ENCODE measurements at regions not wholly inside any gene's neighbourhood (a gene's known extent, or its start where the extent isn't known, plus 50 kb on each side); places are given as distances from the start of the nearest gene placed in this dataset.

DNA sequence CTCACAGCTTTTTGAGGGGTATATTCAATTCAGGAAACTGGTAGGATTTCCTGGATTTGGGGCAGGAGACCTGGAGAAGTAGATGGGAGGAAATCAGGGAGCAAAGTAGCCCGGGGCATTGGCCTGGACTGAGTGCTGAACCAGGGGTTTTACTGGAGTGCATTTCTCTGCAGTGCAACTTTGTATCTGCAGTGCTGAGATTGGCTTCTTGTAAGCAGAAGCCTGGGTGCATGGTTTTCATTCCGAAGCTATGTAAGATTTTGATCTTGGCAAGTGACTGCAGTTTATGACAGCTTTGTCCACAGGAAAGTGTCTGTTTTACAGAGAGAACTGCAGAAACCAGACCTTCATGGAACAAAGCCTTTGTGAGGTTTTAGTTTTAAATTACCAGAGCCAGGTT lies 158.3 kb downstream of the SPCS3 start:
- Mint-ChIP-seq H3K27ac (no peak overlapping the region), H3K9me3 (peaks cover 4 to 16% of the 10 kb centered on the region in 2 donors), H3K36me3 (no peaks in the 10 kb centered on the region)
- DNase-seq (ENCODE audit: low spot score in 2 of 2) (no peak), ATAC-seq (no peak)

DNA sequence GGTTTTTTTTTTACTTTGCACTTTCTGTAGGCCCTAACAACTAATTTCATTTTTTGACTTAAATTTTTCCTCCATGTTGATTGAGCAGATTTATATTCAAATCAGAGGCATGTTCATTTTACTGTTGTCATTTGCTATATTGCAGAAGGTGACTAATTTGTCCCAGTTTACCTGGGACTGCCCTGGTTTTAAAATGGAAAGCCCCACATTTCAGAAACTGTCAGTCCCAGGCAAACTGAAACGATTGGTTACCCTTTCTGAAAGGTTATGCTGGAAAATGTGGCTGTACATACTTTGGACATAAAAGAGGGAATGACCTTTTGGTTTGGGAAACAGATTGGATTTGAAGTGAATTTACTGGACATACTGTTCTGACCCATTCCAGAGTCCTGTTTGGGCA lies 160.0 kb downstream of the SPCS3 start:
- Mint-ChIP-seq H3K9me3 (peaks cover 4 to 9% of the 10 kb centered on the region in 2 donors), H3K27ac (no peak overlapping the region), H3K36me3 (no peaks in the 10 kb centered on the region)
- DNase-seq (ENCODE audit: low spot score in 2 of 2) (no peak), ATAC-seq (peak in 1 of 2 donors; percentile 32)

GRCh38 chr4:176482972-176483371 lies 163.2 kb downstream of the SPCS3 start:
- Mint-ChIP-seq H3K36me3 (no peaks in the 10 kb centered on the region), H3K9me3 (peaks cover 4 to 9% of the 10 kb centered on the region in 2 donors), H3K27ac (no peak overlapping the region)
- ATAC-seq (no peak), DNase-seq (ENCODE audit: low spot score in 2 of 2) (no peak)

GRCh38 chr4:176484301-176484984 lies 164.7 kb downstream of the SPCS3 start:
- H3K36me3 Mint-ChIP-seq = no peaks in the 10 kb centered on the region
- DNase-seq (ENCODE audit: low spot score in 2 of 2) (no peak), ATAC-seq (peak in 1 of 2 donors; percentile 24)
- H3K9me3 Mint-ChIP-seq = peaks cover under 1% of the 10 kb centered on the region in 2 donors
- H3K27ac Mint-ChIP-seq = no peak overlapping the region

DNA sequence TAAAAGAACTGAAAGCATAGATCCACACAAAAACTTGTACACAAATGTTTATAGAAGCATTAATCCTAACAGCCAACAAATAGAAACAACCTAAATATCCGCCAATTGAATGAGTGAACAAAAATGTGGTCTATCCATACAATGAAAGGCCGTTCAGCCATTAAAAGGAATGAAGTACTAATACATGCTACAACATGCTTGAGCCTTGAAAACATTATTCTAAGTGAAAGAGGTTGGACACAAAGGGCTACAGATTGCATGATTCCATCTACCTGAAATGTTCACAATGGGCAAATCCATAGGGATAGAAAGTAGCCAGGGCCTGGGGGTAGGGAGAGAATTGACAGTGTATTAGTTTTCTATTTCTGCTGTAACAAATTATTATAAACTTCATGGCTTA lies 169.2 kb downstream of the SPCS3 start:
- H3K36me3 Mint-ChIP-seq = no peaks in the 10 kb centered on the region
- no peaks in the 10 kb centered on the region for H3K9me3 Mint-ChIP-seq
- no peak overlapping the region for H3K27ac Mint-ChIP-seq
- DNase-seq (ENCODE audit: low spot score in 2 of 2) (no peak), ATAC-seq (no peak)

GRCh38 chr4:176492646-176493302 lies 173.0 kb downstream of the SPCS3 start:
- DNase-seq (ENCODE audit: low spot score in 2 of 2) = no peak
- ATAC-seq = peak in 1 of 2 donors; percentile 88
- Mint-ChIP-seq H3K36me3 (no peaks in the 10 kb centered on the region), H3K27ac (no peak overlapping the region), H3K9me3 (no peaks in the 10 kb centered on the region)

GRCh38 chr4:176498617-176499256 lies 179.0 kb downstream of the SPCS3 start:
- Mint-ChIP-seq H3K27ac (no peak overlapping the region), H3K36me3 (no peaks in the 10 kb centered on the region), H3K9me3 (peaks cover 0 to 5% of the 10 kb centered on the region in 2 donors)
- DNase-seq (ENCODE audit: low spot score in 2 of 2) = no peak
- no peak for ATAC-seq

GRCh38 chr4:176499518-176499917 lies 179.8 kb downstream of the SPCS3 start:
- H3K9me3 Mint-ChIP-seq = peaks cover 3 to 5% of the 10 kb centered on the region in 2 donors
- H3K27ac Mint-ChIP-seq = no peak overlapping the region
- no peak for DNase-seq (ENCODE audit: low spot score in 2 of 2)
- no peaks in the 10 kb centered on the region for H3K36me3 Mint-ChIP-seq
- ATAC-seq = no peak

DNA sequence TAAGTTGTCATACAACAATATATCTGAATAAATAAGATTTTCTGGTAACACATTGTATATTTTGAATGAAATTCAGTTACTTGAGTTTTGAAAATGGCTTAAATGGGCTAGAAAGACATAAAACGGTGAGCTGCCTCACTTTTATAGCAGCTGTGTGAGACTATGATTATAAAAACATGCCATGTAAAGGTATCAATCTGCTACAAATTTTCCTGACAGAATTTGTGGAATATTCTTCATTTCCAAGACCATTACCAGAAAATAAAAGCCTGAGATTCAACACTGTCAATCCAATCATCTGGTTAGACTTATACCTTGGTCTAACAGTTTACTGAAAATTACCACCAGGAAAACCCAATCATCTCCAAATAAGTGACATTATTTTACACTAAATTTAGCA lies 181.1 kb downstream of the SPCS3 start:
- DNase-seq (ENCODE audit: low spot score in 2 of 2) (no peak), ATAC-seq (no peak)
- no peak overlapping the region for H3K27ac Mint-ChIP-seq
- peaks cover 5 to 7% of the 10 kb centered on the region in 2 donors for H3K9me3 Mint-ChIP-seq
- H3K36me3 Mint-ChIP-seq = no peaks in the 10 kb centered on the region

DNA sequence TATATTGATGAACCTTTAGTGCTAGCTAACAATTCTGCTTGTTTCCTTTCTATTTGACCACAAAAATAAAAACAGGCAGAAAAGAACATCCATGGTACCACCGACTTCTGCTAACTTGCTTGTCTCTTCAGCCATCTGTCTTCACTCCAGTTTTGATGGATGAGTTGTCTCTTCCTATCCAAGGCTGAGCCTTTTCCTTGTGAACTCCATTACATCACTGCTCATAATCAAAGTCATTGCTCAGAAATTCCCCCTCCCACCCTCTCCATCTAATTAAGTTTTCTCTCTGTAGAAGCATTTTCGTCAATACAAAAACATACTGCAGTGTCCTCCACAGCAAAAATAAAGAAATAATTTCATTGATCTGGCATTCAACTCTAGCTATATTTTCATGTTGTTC lies 184.4 kb downstream of the SPCS3 start:
- peaks cover 0 to 10% of the 10 kb centered on the region in 2 donors for H3K9me3 Mint-ChIP-seq
- DNase-seq (ENCODE audit: low spot score in 2 of 2) = no peak
- no peak for ATAC-seq
- no peak overlapping the region for H3K27ac Mint-ChIP-seq
- no peaks in the 10 kb centered on the region for H3K36me3 Mint-ChIP-seq

DNA sequence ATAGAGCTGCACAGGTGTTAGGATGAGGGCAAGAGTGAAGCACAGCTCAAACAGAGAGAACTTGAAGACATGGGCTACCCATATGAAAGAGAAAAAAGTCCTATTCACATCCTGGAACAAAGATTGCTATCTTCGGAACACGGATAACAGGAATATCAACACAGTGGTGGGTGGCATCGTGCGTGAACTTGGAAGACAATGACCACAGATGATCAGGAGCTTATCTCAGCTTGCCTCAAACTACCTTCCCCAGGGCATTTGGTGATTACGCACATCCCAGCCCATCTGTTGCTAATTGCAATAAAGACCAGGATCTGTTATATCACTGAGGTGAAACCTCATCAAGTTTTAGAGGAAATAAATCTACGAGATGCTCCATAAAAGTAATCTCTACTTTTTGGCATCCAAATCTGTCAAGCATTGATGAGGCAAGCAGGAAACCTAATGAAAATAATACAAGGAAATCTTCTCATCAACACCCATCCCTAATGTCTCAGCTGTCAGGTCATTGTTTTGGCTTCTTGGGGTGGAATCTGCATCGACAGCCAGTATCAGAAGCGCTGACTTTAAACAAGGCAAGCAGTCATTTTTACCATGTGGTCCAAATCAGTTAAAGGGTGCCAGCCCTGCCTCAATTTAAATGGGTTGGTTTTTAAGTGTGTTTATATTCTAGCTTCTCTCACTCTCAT lies 188.2 kb downstream of the SPCS3 start:
- ATAC-seq (no peak), DNase-seq (ENCODE audit: low spot score in 2 of 2) (no peak)
- no peaks in the 10 kb centered on the region for H3K36me3 Mint-ChIP-seq
- H3K9me3 Mint-ChIP-seq = peaks cover 4 to 10% of the 10 kb centered on the region in 2 donors
- no peak overlapping the region for H3K27ac Mint-ChIP-seq

- Mint-ChIP-seq H3K9me3 (peaks cover 7 to 10% of the 10 kb centered on the region in 2 donors), H3K36me3 (no peaks in the 10 kb centered on the region)
These were observed 189.1 kb downstream of the SPCS3 start for GRCh38 chr4:176508780-176509331.

GRCh38 chr4:176525576-176525975 lies 205.8 kb downstream of the SPCS3 start:
- peaks cover 0 to 8% of the 10 kb centered on the region in 2 donors for H3K9me3 Mint-ChIP-seq
- no peak for ATAC-seq
- H3K36me3 Mint-ChIP-seq = no peaks in the 10 kb centered on the region
- no peak overlapping the region for H3K27ac Mint-ChIP-seq
- DNase-seq (ENCODE audit: low spot score in 2 of 2) = no peak

More at GRCh38 chr4:176508780-176509331, 189.1 kb downstream of the SPCS3 start:
- DNase-seq (ENCODE audit: low spot score in 2 of 2) = no peak
- no peak overlapping the region for H3K27ac Mint-ChIP-seq
- no peak for ATAC-seq

DNA sequence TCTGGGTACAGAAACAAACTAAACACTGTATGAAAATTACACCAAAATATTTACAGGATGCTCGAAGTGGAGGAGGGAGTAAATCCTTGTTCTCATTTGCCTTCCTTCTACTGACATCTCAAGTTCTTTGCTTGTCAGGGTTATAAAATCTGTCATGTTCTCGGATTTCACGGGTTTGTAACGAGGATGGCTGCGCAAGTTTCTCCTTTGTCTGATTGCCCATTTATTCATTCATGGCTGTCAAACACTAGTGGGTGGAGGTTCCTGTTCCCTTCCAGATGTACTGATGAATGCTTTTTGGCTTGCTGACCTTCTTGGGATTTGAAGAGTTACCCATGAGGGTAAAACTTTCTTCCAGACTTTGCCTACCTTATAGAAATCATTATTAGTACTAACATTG lies 206.9 kb downstream of the SPCS3 start:
- Mint-ChIP-seq H3K27ac (no peak overlapping the region), H3K9me3 (peaks cover 0 to 4% of the 10 kb centered on the region in 2 donors), H3K36me3 (no peaks in the 10 kb centered on the region)
- DNase-seq (ENCODE audit: low spot score in 2 of 2) (no peak), ATAC-seq (no peak)

- no peaks in the 10 kb centered on the region for H3K36me3 Mint-ChIP-seq
- no peak for ATAC-seq
- H3K9me3 Mint-ChIP-seq = peaks cover 0 to 3% of the 10 kb centered on the region in 2 donors
- H3K27ac Mint-ChIP-seq = no peak overlapping the region
- no peak for DNase-seq (ENCODE audit: low spot score in 2 of 2)
These were observed 209.8 kb downstream of the SPCS3 start for GRCh38 chr4:176529574-176529973.

DNA sequence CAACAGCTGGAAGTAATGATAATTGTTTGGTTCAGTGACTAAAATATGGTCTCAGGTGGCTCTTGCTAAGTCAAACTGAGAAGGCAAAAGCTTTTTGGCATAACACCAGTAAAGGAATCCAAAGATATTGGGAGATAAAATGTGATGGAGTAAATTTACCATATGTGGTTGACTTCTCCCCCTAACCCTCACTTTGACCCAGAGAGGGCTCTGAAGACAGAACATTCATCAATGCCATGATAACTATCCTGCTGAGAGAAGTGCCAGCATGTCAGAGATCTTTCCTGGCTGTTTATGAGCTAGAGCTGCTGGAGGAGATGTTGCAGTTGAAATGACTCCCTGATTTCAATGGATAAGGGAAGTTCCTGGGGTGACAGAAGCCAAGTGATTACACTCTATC lies 213.4 kb downstream of the SPCS3 start:
- no peak for DNase-seq (ENCODE audit: low spot score in 2 of 2)
- Mint-ChIP-seq H3K27ac (no peak overlapping the region), H3K36me3 (no peaks in the 10 kb centered on the region), H3K9me3 (peaks cover 0 to 3% of the 10 kb centered on the region in 2 donors)
- no peak for ATAC-seq

GRCh38 chr4:176534566-176534965 lies 214.8 kb downstream of the SPCS3 start:
- Mint-ChIP-seq H3K36me3 (no peaks in the 10 kb centered on the region), H3K9me3 (peaks cover 0 to 3% of the 10 kb centered on the region in 2 donors), H3K27ac (no peak overlapping the region)
- no peak for ATAC-seq
- no peak for DNase-seq (ENCODE audit: low spot score in 2 of 2)
